Naive thymus-derived CD8-positive, alpha-beta T cell (primary cell): ENCODE measurements at regions not wholly inside any gene's neighbourhood (a gene's known extent, or its start where the extent isn't known, plus 50 kb on each side); places are given as distances from the start of the nearest gene placed in this dataset.
A peak's percentile ranks its signal among the peaks of the same experiment; 100 is the strongest.

Experiments used
- ATAC-seq, 2 donors: fragments of 150-1000 bp; cut with Tn5 transposase in 1 of 2; sonication (Bioruptor Pico), chemical (Tn5 transposase) in 1 of 2; 1 replicate in 1 of 2; 2 replicates in 1 of 2; pipeline ENCODE4 v1.10.0; 2021; ENCODE audit warnings: mild to moderate bottlenecking in 2 of 2, moderate library complexity in 2 of 2
- POLR2A ChIA-PET: fragments of 350-600 bp; sonication (Branson Sonifier 250); formaldehyde crosslinking; loops from one replicate; lab custom pipeline; 2021; ENCODE audit warnings: antibody characterized with exemption; lab: Charles Lee
- DNase-seq, 10 donors: peaks; one replicate each; pipeline versions ENCODE4 v3.0.0 to v3.0.0-alpha.2; 2020 to 2022
- H3K27ac Mint-ChIP-seq, 10 donors: one replicate each; pipeline ENCODE4 v1.8.0; 2020 to 2022; ENCODE audit warnings: mild to moderate bottlenecking in 10 of 10, mixed read lengths in 10 of 10, moderate library complexity in 4 of 10, inconsistent platforms in 1 of 10
- H3K27me3 Mint-ChIP-seq, 5 donors: one replicate each; pipeline ENCODE4 v1.8.0; 2021 to 2022; ENCODE audit warnings: mixed read lengths in 5 of 5
- H3K36me3 Mint-ChIP-seq, 3 donors: one replicate each; pipeline ENCODE4 v1.8.0; 2020 to 2022; ENCODE audit warnings: mixed read lengths in 3 of 3, mild to moderate bottlenecking in 2 of 3, inconsistent platforms in 1 of 3
- H3K4me1 Mint-ChIP-seq, 4 donors: one replicate each; pipeline ENCODE4 v1.8.0; 2021 to 2022; ENCODE audit warnings: mixed read lengths in 4 of 4
- H3K4me3 Mint-ChIP-seq, 10 donors: one replicate each; pipeline ENCODE4 v1.8.0; 2020 to 2022; ENCODE audit warnings: mild to moderate bottlenecking in 10 of 10, mixed read lengths in 10 of 10, moderate library complexity in 6 of 10, inconsistent platforms in 1 of 10
- H3K9me3 Mint-ChIP-seq, 9 donors: one replicate each; pipeline ENCODE4 v1.8.0; 2020 to 2022; ENCODE audit warnings: mixed read lengths in 9 of 9, mild to moderate bottlenecking in 3 of 9, inconsistent platforms in 1 of 9, moderate library complexity in 1 of 9

- Mint-ChIP-seq H3K4me3 (no peak overlapping the region), H3K4me1 (no peaks in the 10 kb centered on the region), H3K27ac (no peak overlapping the region), H3K9me3 (no peaks in the 10 kb centered on the region), H3K36me3 (no peaks in the 10 kb centered on the region), H3K27me3 (peaks cover 0 to 8% (median 0%) of the 10 kb centered on the region in 5 donors)
- POLR2A ChIA-PET: no interaction called here
- DNase-seq: no peak
- no peak for ATAC-seq
These were observed 70.0 kb upstream of the NR3C1 start for GRCh38 chr5:143473481-143473880.

- Mint-ChIP-seq H3K27me3 (peaks cover 0 to 9% (median 0%) of the 10 kb centered on the region in 5 donors), H3K36me3 (no peaks in the 10 kb centered on the region), H3K27ac (no peak overlapping the region), H3K9me3 (no peaks in the 10 kb centered on the region), H3K4me3 (no peak overlapping the region), H3K4me1 (no peaks in the 10 kb centered on the region)
- no peak for ATAC-seq
- POLR2A ChIA-PET: no interaction called here
- DNase-seq: no peak
These were observed 69.1 kb upstream of the NR3C1 start for GRCh38 chr5:143472576-143472975.

DNA sequence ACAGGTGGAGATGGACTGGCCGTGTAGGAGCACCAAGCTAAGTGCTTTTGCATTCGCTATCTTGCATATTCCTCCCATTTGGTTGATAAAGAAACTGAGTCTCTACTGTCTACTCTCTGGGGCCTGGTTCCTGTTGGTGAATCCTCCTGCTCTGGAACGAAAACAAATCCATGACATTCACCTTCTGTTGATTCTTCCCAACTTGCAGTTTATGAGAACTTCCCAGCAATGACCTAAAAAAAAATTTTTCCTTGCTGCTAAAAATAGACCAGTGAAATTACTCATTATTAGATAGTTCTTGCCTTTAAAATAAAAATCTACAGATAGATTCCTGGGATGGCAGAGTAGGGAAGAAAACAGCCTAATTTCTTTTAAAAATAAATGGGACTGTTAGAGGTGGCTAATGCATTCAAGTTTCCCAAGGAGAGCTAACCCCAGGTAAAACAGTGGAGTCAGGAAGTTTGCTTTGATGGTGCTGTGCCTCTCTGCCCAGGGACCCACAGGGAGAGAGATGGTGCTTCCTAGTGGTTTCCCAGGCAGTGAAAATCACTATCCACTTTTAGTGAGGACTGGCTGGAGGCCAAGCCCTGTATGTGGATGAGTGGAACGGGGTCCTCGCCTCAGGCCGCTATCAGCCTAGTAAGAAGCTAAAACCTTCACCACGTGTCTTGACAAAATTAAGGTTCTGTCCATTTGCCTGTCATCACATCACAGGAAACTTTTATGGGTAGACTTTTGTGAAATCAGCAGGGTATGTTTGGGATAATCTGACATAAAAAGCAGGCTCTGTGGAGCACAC is 68.4 kb upstream of the NR3C1 start:
- DNase-seq (no peak), ATAC-seq (no peak)
- H3K4me1 Mint-ChIP-seq: no peaks in the 10 kb centered on the region
- no peaks in the 10 kb centered on the region for H3K36me3 Mint-ChIP-seq
- no peak overlapping the region for H3K27ac Mint-ChIP-seq
- peaks cover 0 to 9% (median 0%) of the 10 kb centered on the region in 5 donors for H3K27me3 Mint-ChIP-seq
- POLR2A ChIA-PET: no interaction called here
- no peaks in the 10 kb centered on the region for H3K9me3 Mint-ChIP-seq
- no peak overlapping the region for H3K4me3 Mint-ChIP-seq

- Mint-ChIP-seq H3K9me3 (no peaks in the 10 kb centered on the region), H3K4me3 (no peak overlapping the region), H3K27ac (no peak overlapping the region), H3K27me3 (peaks cover 0 to 9% (median 0%) of the 10 kb centered on the region in 5 donors), H3K36me3 (no peaks in the 10 kb centered on the region), H3K4me1 (no peaks in the 10 kb centered on the region)
- DNase-seq: no peak
- no peak for ATAC-seq
- POLR2A ChIA-PET: no interaction called here
These were observed 67.6 kb upstream of the NR3C1 start for GRCh38 chr5:143471041-143471509.

- Mint-ChIP-seq H3K4me3 (no peak overlapping the region), H3K9me3 (no peaks in the 10 kb centered on the region), H3K27ac (no peak overlapping the region), H3K27me3 (peaks cover 0 to 9% (median 0%) of the 10 kb centered on the region in 5 donors), H3K4me1 (no peaks in the 10 kb centered on the region), H3K36me3 (no peaks in the 10 kb centered on the region)
- POLR2A ChIA-PET: no interaction called here
- DNase-seq (no peak), ATAC-seq (no peak)
These were observed 66.6 kb upstream of the NR3C1 start for GRCh38 chr5:143470120-143470519.

DNA sequence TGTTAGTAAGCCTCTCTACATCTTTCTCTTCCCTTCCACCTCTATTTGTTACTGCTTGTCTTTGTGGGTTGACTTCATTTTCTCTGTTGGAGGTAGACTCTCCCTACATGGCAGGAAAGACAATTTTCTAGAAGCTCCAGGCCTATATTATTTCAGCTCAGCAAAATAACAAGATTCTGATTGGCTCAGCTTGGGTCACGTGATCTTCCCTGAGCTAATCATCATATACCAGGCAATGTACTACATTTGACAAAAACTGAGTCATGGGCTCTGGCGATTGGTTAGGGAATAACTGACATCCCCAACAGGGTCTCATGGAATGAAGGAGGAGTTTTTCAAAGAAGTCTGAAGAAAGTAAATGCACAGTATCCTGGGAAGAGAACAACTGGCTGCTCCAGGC is 65.6 kb upstream of the NR3C1 start:
- Mint-ChIP-seq H3K4me1 (no peaks in the 10 kb centered on the region), H3K27ac (no peak overlapping the region), H3K9me3 (no peaks in the 10 kb centered on the region), H3K4me3 (no peak overlapping the region), H3K36me3 (no peaks in the 10 kb centered on the region), H3K27me3 (peaks cover 0 to 9% (median 0%) of the 10 kb centered on the region in 5 donors)
- DNase-seq (no peak), ATAC-seq (no peak)
- POLR2A ChIA-PET: no interaction called here

DNA sequence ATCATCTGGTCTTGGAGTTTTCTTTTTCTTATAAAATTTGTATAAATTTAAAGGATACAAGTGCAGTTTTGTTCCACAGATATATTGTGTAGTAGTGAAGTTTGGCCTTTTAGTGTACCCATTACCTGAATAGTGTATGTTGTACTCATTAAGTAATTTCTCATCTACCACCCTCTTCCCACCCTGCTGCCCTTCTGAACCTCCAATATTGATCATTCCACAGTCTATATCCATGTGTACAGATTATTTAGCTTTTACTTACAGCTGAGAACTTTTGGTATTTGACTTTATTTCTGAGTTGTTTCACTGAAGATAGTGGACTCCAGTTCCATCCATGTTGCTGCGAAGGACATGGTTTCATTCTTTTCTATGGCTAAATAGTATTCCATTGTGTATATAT is 63.1 kb upstream of the NR3C1 start:
- POLR2A ChIA-PET: no interaction called here
- DNase-seq (no peak), ATAC-seq (no peak)
- Mint-ChIP-seq H3K9me3 (no peaks in the 10 kb centered on the region), H3K36me3 (no peaks in the 10 kb centered on the region), H3K4me3 (no peak overlapping the region), H3K27ac (no peak overlapping the region), H3K4me1 (no peaks in the 10 kb centered on the region), H3K27me3 (peaks cover 0 to 9% (median 1%) of the 10 kb centered on the region in 5 donors)

DNA sequence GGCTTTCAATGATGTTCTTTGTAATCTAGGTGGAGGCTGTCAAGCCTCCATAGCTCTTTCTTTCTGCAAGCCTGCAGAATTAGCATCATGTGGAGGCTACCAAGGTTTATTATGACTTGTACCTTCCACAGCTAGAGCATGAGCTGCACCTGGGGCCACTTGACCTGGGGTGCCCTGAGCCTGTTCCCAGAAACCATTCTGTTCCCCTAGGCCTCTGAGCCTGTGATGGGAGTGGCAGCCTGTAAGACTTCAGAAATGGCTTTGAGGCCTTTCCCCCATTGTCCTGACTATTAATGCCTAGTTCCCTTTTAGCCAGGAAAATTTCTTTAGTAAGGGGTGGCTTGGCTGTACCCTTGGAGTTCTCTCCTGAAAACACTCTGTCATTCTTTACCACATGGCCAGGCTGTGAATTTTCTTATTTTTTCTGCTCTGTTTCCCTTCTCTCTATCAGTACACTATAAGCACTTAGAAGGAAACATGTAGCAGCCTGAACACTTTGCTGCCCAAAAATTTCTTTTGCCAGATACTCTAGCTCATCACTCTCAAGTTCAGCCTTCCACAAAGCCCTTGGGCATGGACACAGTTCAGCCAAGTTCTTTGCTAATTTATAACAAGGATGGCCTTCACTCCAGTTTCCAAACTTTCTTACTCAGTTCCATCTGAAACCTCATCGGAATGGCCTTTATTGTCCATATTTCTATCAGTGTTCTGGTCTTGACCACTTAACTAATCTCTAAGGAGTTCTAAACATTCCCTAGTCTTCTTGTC is 61.4 kb upstream of the NR3C1 start:
- no peak overlapping the region for H3K4me3 Mint-ChIP-seq
- no peaks in the 10 kb centered on the region for H3K9me3 Mint-ChIP-seq
- H3K27ac Mint-ChIP-seq: no peak overlapping the region
- H3K4me1 Mint-ChIP-seq: no peaks in the 10 kb centered on the region
- H3K27me3 Mint-ChIP-seq: peaks cover 0 to 9% (median 1%) of the 10 kb centered on the region in 5 donors
- POLR2A ChIA-PET: no interaction called here
- DNase-seq (no peak), ATAC-seq (no peak)
- H3K36me3 Mint-ChIP-seq: no peaks in the 10 kb centered on the region

GRCh38 chr5:143462431-143462830 is 58.9 kb upstream of the NR3C1 start:
- H3K27me3 Mint-ChIP-seq: peaks cover 0 to 3% (median 0%) of the 10 kb centered on the region in 5 donors
- H3K4me1 Mint-ChIP-seq: no peaks in the 10 kb centered on the region
- no peak overlapping the region for H3K27ac Mint-ChIP-seq

GRCh38 chr5:143459433-143459832 is 55.9 kb upstream of the NR3C1 start:
- POLR2A ChIA-PET: interaction anchor here (0.5 kb wide), 1 partner anchor 11 kb away, joined by 3 read pairs; no protein-coding TSS in a partner anchor

More at GRCh38 chr5:143462431-143462830, 58.9 kb upstream of the NR3C1 start:
- no peaks in the 10 kb centered on the region for H3K36me3 Mint-ChIP-seq
- POLR2A ChIA-PET: no interaction called here
- no peaks in the 10 kb centered on the region for H3K9me3 Mint-ChIP-seq
- ATAC-seq (no peak), DNase-seq (no peak)
- H3K4me3 Mint-ChIP-seq: no peak overlapping the region

GRCh38 chr5:143456952-143457547 is 53.6 kb upstream of the NR3C1 start:
- no peak overlapping the region for H3K4me3 Mint-ChIP-seq
- H3K36me3 Mint-ChIP-seq: no peaks in the 10 kb centered on the region
- ATAC-seq (no peak), DNase-seq (no peak)
- POLR2A ChIA-PET: no interaction called here
- H3K27me3 Mint-ChIP-seq: no peaks in the 10 kb centered on the region
- no peak overlapping the region for H3K27ac Mint-ChIP-seq
- no peaks in the 10 kb centered on the region for H3K9me3 Mint-ChIP-seq
- peaks cover 0 to 2% (median 0%) of the 10 kb centered on the region in 4 donors for H3K4me1 Mint-ChIP-seq

More at GRCh38 chr5:143459433-143459832, 55.9 kb upstream of the NR3C1 start:
- no peaks in the 10 kb centered on the region for H3K36me3 Mint-ChIP-seq
- no peak for DNase-seq
- H3K27me3 Mint-ChIP-seq: peaks cover 0 to 3% (median 0%) of the 10 kb centered on the region in 5 donors
- no peak for ATAC-seq
- peaks cover 0 to under 1% (median 0%) of the 10 kb centered on the region in 4 donors for H3K4me1 Mint-ChIP-seq
- peak overlapping the region in 1 of 10 donors; percentile 3 for H3K27ac Mint-ChIP-seq
- no peaks in the 10 kb centered on the region for H3K9me3 Mint-ChIP-seq
- H3K4me3 Mint-ChIP-seq: no peak overlapping the region

- ATAC-seq (no peak), DNase-seq (no peak)
- H3K27ac Mint-ChIP-seq: no peak overlapping the region
- H3K9me3 Mint-ChIP-seq: no peaks in the 10 kb centered on the region
- POLR2A ChIA-PET: no interaction called here
- no peaks in the 10 kb centered on the region for H3K27me3 Mint-ChIP-seq
- peaks cover 0 to 2% (median 0%) of the 10 kb centered on the region in 4 donors for H3K4me1 Mint-ChIP-seq
- no peak overlapping the region for H3K4me3 Mint-ChIP-seq
- no peaks in the 10 kb centered on the region for H3K36me3 Mint-ChIP-seq
These were observed 51.5 kb upstream of the NR3C1 start for GRCh38 chr5:143454936-143455516.
